ENCODE measurements at regions not wholly inside any gene's neighbourhood (a gene's known extent, or its start where the extent isn't known, plus 50 kb on each side); places are given as distances from the start of the nearest gene placed in this dataset.
A peak's percentile ranks its signal among the peaks of the same experiment; 100 is the strongest.

DNA sequence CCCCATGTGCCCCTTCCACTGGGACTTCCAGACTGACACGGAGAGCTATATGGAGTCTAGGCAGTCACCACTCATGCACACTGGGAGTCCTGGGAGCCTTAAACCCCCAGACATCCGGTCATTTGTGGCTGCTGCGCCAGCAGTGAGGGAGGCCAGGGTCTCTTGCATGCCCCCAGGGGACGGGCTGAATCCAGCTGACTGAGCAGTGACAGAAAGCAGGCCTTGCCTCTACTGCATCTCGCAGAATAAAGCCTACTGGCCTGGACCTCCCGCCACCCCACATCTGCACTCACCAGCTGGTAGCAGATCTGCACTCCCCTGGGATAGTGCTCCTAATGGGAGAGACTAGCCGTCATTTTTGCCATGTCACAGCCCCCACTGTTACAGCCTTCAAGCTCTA is 1234.2 kb downstream of the FAM133A start:
- TF ChIP-seq CTCF (IDR thresholded peaks at IDR 0.05; ENCODE audit: borderline replicate concordance): no peak
- H3K4me3 ChIP-seq: no peak overlapping the region
- no peaks in the 10 kb centered on the region for H3K9me3 ChIP-seq (replicated peaks)
- H3K36me3 ChIP-seq: no peaks in the 10 kb centered on the region
- no peaks in the 10 kb centered on the region for H3K4me1 ChIP-seq
- intact Hi-C loops (cut with micrococcal nuclease): no loop called here
- no peaks in the 10 kb centered on the region for H3K27me3 ChIP-seq (ENCODE audit: low read depth)
- no peak for DNase-seq
- no peak overlapping the region for H3K27ac ChIP-seq (replicated peaks)

DNA sequence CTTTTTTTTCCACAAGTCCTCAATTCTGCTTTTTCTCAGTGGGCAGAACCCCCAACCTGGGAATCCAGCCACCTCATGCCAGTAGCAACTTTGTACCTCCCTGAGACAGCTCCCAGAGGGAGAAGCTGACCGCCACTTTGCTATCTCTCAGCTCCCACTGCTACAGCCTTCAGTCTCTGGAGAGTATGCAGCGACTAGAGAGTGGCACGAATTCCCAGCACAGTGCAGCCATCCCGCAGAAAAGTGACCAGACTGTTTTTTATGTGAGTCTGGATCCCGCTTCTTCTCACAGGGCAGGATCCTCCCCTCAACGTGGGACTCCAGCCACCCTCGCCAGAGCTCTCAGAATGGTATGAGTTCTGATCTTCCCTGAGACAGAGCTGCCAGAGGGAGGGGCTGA is 1234.6 kb downstream of the FAM133A start:
- intact Hi-C loops (cut with micrococcal nuclease): no loop called here
- no peak for DNase-seq
- Histone ChIP-seq H3K4me3 (no peak overlapping the region), H3K9me3 (replicated peaks) (no peaks in the 10 kb centered on the region), H3K27me3 (ENCODE audit: low read depth) (no peaks in the 10 kb centered on the region), H3K36me3 (no peaks in the 10 kb centered on the region), H3K4me1 (no peaks in the 10 kb centered on the region), H3K27ac (replicated peaks) (no peak overlapping the region)
- TF ChIP-seq CTCF (IDR thresholded peaks at IDR 0.05; ENCODE audit: borderline replicate concordance): no peak

GRCh38 chrX:94914235-94914634 is 1240.2 kb downstream of the FAM133A start:
- intact Hi-C loops (cut with micrococcal nuclease): no loop called here
- TF ChIP-seq CTCF (IDR thresholded peaks at IDR 0.05; ENCODE audit: borderline replicate concordance): no peak

GRCh38 chrX:94932278-94932965 is 1258.4 kb downstream of the FAM133A start:
- peak overlapping the region; percentile 74 for H3K27ac ChIP-seq (replicated peaks)
- no peak for DNase-seq
- TF ChIP-seq CTCF (IDR thresholded peaks at IDR 0.05; ENCODE audit: borderline replicate concordance): no peak
- no peaks in the 10 kb centered on the region for H3K27me3 ChIP-seq (ENCODE audit: low read depth)
- intact Hi-C loops (cut with micrococcal nuclease): no loop called here
- no peak overlapping the region for H3K4me3 ChIP-seq
- H3K4me1 ChIP-seq: no peaks in the 10 kb centered on the region
- no peaks in the 10 kb centered on the region for H3K36me3 ChIP-seq
- H3K9me3 ChIP-seq (replicated peaks): no peaks in the 10 kb centered on the region

More at GRCh38 chrX:94914235-94914634, 1240.2 kb downstream of the FAM133A start:
- H3K36me3 ChIP-seq: no peaks in the 10 kb centered on the region
- no peak for DNase-seq
- no peaks in the 10 kb centered on the region for H3K27me3 ChIP-seq (ENCODE audit: low read depth)
- no peaks in the 10 kb centered on the region for H3K9me3 ChIP-seq (replicated peaks)
- H3K27ac ChIP-seq (replicated peaks): peak overlapping the region; percentile 36
- peak overlapping the region; percentile 46 for H3K4me3 ChIP-seq
- no peaks in the 10 kb centered on the region for H3K4me1 ChIP-seq

DNA sequence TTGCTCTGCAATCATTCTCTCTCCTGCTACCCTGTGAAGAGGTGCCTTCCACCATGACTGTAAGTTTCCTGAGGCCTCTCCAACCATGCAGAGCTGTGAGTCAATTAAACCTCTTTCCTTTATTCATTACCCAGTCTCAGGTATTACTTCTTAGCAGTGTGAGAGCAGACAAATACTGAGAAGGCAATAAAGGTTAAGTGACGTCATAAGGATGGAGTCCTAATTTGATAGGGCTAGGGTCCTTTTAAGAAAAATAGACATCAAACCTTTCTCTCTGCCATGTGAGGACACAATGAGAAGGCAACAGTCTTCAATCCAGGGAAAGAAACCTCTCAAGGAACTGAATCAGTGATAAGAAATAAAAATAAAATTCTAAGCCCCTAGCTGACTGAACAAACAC is 1262.7 kb downstream of the FAM133A start:
- Histone ChIP-seq H3K27ac (replicated peaks) (no peak overlapping the region), H3K4me3 (no peak overlapping the region), H3K27me3 (ENCODE audit: low read depth) (no peaks in the 10 kb centered on the region), H3K4me1 (no peaks in the 10 kb centered on the region), H3K36me3 (no peaks in the 10 kb centered on the region), H3K9me3 (replicated peaks) (no peaks in the 10 kb centered on the region)
- intact Hi-C loops (cut with micrococcal nuclease): no loop called here
- DNase-seq: no peak
- no peak for TF ChIP-seq CTCF (IDR thresholded peaks at IDR 0.05; ENCODE audit: borderline replicate concordance)

Data from left ventricle myocardium inferior (tissue), 1 donor.